ENCODE measurements at regions not wholly inside any gene's neighbourhood (a gene's known extent, or its start where the extent isn't known, plus 50 kb on each side); places are given as distances from the start of the nearest gene placed in this dataset.

- no peaks in the 10 kb centered on the region for H4K20me1 ChIP-seq (replicated peaks; ENCODE audit: control insufficient read depth, extremely low read depth, insufficient read depth, low read length)
- FAIRE-seq (no peak), DNase-seq (ENCODE audit: low read depth, low spot score) (no peak)
- no peaks in the 10 kb centered on the region for H3K9me1 ChIP-seq (replicated peaks; ENCODE audit: control insufficient read depth, extremely low read depth, insufficient read depth, low read length)
- H3K27me3 ChIP-seq (ENCODE audit: control insufficient read depth in 2 of 2, insufficient read depth in 2 of 2, low read length in 2 of 2) = no peaks in the 10 kb centered on the region
- no peak overlapping the region for H3K27ac ChIP-seq (ENCODE audit: insufficient read depth, low read depth, low read length)
- no peaks in the 10 kb centered on the region for H3K4me1 ChIP-seq (ENCODE audit: control insufficient read depth, extremely low read depth, insufficient read depth, low read length)
- intact Hi-C loops (cut with micrococcal nuclease) (no loop called here), dilution Hi-C loops (cut with MboI; ENCODE audit: extremely low pct_ligation_motif_present, low sequenced_read_pairs) (no loop called here)
- H2AFZ ChIP-seq (ENCODE audit: low read depth, low read length) = no peak overlapping the region
- no peaks in the 10 kb centered on the region for H3K36me3 ChIP-seq (ENCODE audit: control insufficient read depth in 2 of 2, extremely low read depth in 1 of 2, insufficient read depth in 2 of 2, low read length in 2 of 2)
- H3K79me2 ChIP-seq (ENCODE audit: control insufficient read depth, insufficient read depth, low read length) = no peaks in the 10 kb centered on the region
- no TSS peak for BruUV-seq (replicated peaks)
- H3K4me2 ChIP-seq (ENCODE audit: insufficient read depth, low read length) = no peak overlapping the region
- no peaks in the 10 kb centered on the region for H3K9me3 ChIP-seq (replicated peaks; ENCODE audit: control insufficient read depth, insufficient read depth, low read length)
- POLR2A ChIA-PET = no interaction called here
- H3K4me3 ChIP-seq (replicated peaks in 1 of 3; ENCODE audit: insufficient read depth in 1 of 3, low read depth in 1 of 3, low read length in 3 of 3) = no peak overlapping the region
- TF ChIP-seq JUN (IDR thresholded peaks at IDR 0.05; ENCODE audit: borderline replicate concordance, insufficient read depth, insufficient read length, low read depth) (no peak), POLR2AphosphoS5 (IDR thresholded peaks at IDR 0.05; ENCODE audit: insufficient read depth, low read depth, low read length) (no peak), MAX (IDR thresholded peaks at IDR 0.05; ENCODE audit: insufficient read depth, insufficient read length) (no peak), FOS (IDR thresholded peaks at IDR 0.05; ENCODE audit: borderline replicate concordance, insufficient read depth, low read length) (no peak), POLR2A (IDR thresholded peaks at IDR 0.05; ENCODE audit: low read depth, low read length) (no peak), CTCF (IDR thresholded peaks at IDR 0.05; ENCODE audit: extremely low read depth in 1 of 2, insufficient read depth in 1 of 2, low read depth in 1 of 2, low read length in 2 of 2) (no peak), MYC (IDR thresholded peaks at IDR 0.05; ENCODE audit: low read depth, low read length) (no peak), GATA2 (IDR thresholded peaks at IDR 0.05; ENCODE audit: insufficient read depth, insufficient read length, low read depth, low read length) (no peak), EZH2 (IDR thresholded peaks at IDR 0.05; ENCODE audit: borderline replicate concordance, low read depth, low read length, severe bottlenecking) (no peak)
- CTCF ChIA-PET = no interaction called here
- no peak overlapping the region for H3K9ac ChIP-seq (replicated peaks; ENCODE audit: extremely low read depth, insufficient read depth, low read length)
These were observed 619.6 kb downstream of the ARL4A start for GRCh38 chr7:13307040-13307439.

Measured in endothelial cell of umbilical vein (primary cell).